Kidney (tissue), 13 donors: ENCODE measurements at regions not wholly inside any gene's neighbourhood (a gene's known extent, or its start where the extent isn't known, plus 50 kb on each side); places are given as distances from the start of the nearest gene placed in this dataset.

Source experiments
- DNase-seq, 5 donors: peaks; one replicate each; pipeline ENCODE4 v3.0.0-alpha.2; 2013 to 2020
- FAIRE-seq: peaks from 2 replicates; lab custom pipeline; 2012; peaks lifted over from hg19 to GRCh38; lab: Jason Lieb, UNC
- H3K27ac ChIP-seq, 2 donors: one replicate each; pipeline ENCODE4 v1.7.0; 2013; ENCODE audit warnings: low read depth in 2 of 2, low read length in 2 of 2, inconsistent platforms in 1 of 2
- H3K27me3 ChIP-seq: one replicate; pipeline ENCODE4 v1.7.1; 2013; ENCODE audit warnings: low read length, inconsistent platforms; ENCODE audit not compliant: control insufficient read depth, insufficient read depth
- H3K36me3 ChIP-seq, 3 donors: one replicate each; pipeline versions ENCODE4 v1.7.0 to v1.7.1; 2013; ENCODE audit warnings: low read length in 3 of 3, control low read depth in 1 of 3, inconsistent platforms in 1 of 3; ENCODE audit not compliant: insufficient read depth in 3 of 3, control insufficient read depth in 2 of 3
- H3K4me1 ChIP-seq, 3 donors: one replicate each; pipeline versions ENCODE4 v1.7.0 to v1.7.1; 2013; ENCODE audit warnings: low read length in 3 of 3, inconsistent platforms in 1 of 3, low read depth in 1 of 3; ENCODE audit not compliant: control insufficient read depth in 2 of 3, insufficient read depth in 2 of 3
- H3K4me3 ChIP-seq, 3 donors: one replicate each; pipeline versions ENCODE4 v1.7.0 to v1.8.1; 2013; ENCODE audit warnings: low read length in 3 of 3, control low read depth in 1 of 3, inconsistent platforms in 1 of 3
- H3K9ac ChIP-seq, 3 donors: one replicate each; pipeline versions ENCODE4 v1.7.0 to v1.7.1; 2013; ENCODE audit warnings: low read length in 3 of 3, control low read depth in 1 of 3, inconsistent platforms in 1 of 3
- H3K9me3 ChIP-seq, 3 donors: one replicate each; pipeline versions ENCODE4 v1.7.0 to v1.7.1; 2013; ENCODE audit warnings: low read length in 3 of 3, control low read depth in 1 of 3, inconsistent platforms in 1 of 3; ENCODE audit not compliant: control insufficient read depth in 2 of 3, insufficient read depth in 1 of 3
- intact Hi-C: fragments of 100-400 bp; cut with DNase I; formaldehyde crosslinking; loops from one replicate; pipeline ENCODE4 v1.11.1; 2022
- TF ChIP-seq, protein P1 (sequence below): IDR thresholded peaks from 3 replicates; pipeline ENCODE4 v1.5.1; 2012; ENCODE audit warnings: mild to moderate bottlenecking, moderate library complexity, borderline replicate concordance; ENCODE audit not compliant: insufficient read depth; ENCODE audit errors: extremely low read depth
- donor health status: control.
- donor health status: control.
- donor health status: control.
- donor health status: control.
- donor health status: control.
- donor health status: DM: yes; HTN: yes; CAD: no.
- donor health status: Normal renal cell carcinoma (clear cell type).

DNA sequence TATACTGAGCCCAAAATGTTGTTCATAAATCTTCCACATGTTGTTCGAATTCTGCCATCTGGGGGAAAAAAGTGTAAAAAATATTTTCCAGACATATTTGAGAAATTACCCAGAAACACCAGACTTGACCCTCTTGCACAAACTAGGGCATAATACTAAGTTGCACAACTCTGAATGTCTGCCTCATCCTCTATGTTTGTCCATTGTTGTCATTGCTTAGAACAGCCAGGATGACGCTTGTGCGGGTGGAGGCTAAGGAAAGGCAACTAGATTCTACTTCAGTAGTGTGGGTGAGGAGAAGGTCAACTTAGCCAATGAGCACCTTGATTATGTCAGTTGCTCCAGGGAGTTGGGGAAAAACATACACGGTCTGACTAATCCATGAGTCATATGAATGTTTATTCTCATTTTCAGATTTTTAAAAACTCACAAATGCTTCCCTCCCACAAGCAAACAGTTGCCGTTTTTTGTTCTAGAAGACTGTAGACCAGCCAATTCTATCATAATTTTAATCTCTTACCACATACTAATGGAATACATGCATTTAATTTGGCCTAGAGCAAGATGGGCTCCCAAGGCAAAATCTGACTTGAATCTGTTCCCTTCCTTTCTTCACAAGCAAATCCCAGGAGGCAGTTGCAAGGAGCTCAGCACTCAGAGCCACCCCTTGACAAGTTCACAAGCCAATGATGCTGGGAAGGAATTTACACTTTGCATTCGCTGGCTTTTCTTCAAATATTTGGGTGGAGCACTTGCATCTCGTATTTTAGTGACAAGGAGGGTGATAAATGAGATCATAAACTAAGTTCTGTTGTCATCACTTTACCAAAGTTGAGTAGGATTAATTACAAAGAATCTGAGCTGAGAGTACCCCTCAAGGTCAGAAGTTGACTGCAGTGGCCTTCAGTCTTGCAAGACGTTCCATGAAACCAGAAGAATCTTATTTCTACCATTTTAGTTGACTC is 163.2 kb upstream of the TWIST2 start:
- FAIRE-seq, result no peak
- no peak overlapping the region for H3K9ac ChIP-seq
- intact Hi-C loops, result no loop called here
- no peak overlapping the region for H3K27ac ChIP-seq
- no peaks in the 10 kb centered on the region for H3K4me1 ChIP-seq
- no peak overlapping the region for H3K4me3 ChIP-seq
- no peaks in the 10 kb centered on the region for H3K9me3 ChIP-seq
- DNase-seq, result peak in 2 of 5 donors; percentile 26 to 34
- no peaks in the 10 kb centered on the region for H3K27me3 ChIP-seq
- H3K36me3 ChIP-seq, result no peaks in the 10 kb centered on the region
- TF ChIP-seq, protein P1, sequence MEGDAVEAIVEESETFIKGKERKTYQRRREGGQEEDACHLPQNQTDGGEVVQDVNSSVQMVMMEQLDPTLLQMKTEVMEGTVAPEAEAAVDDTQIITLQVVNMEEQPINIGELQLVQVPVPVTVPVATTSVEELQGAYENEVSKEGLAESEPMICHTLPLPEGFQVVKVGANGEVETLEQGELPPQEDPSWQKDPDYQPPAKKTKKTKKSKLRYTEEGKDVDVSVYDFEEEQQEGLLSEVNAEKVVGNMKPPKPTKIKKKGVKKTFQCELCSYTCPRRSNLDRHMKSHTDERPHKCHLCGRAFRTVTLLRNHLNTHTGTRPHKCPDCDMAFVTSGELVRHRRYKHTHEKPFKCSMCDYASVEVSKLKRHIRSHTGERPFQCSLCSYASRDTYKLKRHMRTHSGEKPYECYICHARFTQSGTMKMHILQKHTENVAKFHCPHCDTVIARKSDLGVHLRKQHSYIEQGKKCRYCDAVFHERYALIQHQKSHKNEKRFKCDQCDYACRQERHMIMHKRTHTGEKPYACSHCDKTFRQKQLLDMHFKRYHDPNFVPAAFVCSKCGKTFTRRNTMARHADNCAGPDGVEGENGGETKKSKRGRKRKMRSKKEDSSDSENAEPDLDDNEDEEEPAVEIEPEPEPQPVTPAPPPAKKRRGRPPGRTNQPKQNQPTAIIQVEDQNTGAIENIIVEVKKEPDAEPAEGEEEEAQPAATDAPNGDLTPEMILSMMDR, result no peak

DNA sequence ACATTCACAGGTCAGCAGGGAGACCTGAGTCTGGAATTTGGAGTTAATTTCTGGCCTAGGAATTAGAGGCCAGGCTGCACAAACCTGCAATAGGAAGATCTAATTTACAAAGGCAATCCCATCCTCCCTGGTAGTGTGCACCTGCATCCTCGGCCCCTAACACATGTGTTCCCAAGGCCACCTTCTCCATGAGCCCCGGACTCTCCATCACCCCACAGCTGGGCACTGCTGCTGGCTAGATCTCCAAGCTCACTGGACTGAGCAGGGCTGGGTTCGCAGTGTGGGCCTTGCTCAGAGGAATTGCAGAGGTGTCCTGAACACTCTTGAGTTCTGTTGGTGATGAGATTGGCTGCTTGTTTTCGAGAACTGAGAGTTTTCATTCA is 162.6 kb upstream of the TWIST2 start:
- H3K27me3 ChIP-seq, result no peaks in the 10 kb centered on the region
- no peaks in the 10 kb centered on the region for H3K9me3 ChIP-seq
- no peak overlapping the region for H3K9ac ChIP-seq
- no peak for DNase-seq
- no peak for FAIRE-seq
- TF ChIP-seq, protein P1, result no peak
- H3K4me3 ChIP-seq, result no peak overlapping the region
- no peak overlapping the region for H3K27ac ChIP-seq
- no peaks in the 10 kb centered on the region for H3K36me3 ChIP-seq
- H3K4me1 ChIP-seq, result no peaks in the 10 kb centered on the region
- intact Hi-C loops, result no loop called here

DNA sequence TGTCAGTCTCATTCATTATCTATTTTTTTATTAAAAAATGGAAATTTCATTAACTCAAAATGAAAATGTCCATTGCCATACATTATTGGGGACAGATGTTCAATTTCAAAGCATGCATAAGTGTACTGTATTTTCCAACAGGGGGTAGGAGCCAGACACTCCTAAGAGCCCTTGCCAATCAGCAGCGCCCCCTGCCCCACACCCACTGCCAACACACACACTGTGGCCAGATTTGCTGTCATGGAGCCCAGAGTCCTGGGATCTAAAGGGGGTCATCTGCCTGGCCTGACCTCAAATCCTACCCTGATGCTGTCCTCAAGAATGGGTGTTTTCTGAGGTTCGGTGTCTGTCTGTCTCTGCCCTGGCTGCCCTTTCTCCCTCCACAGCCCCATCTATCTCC is 162.2 kb upstream of the TWIST2 start:
- Histone ChIP-seq H3K27me3 (no peaks in the 10 kb centered on the region), H3K9ac (no peak overlapping the region), H3K36me3 (no peaks in the 10 kb centered on the region), H3K27ac (no peak overlapping the region), H3K4me1 (no peaks in the 10 kb centered on the region), H3K4me3 (no peak overlapping the region), H3K9me3 (no peaks in the 10 kb centered on the region)
- TF ChIP-seq, protein P1, result no peak
- intact Hi-C loops, result no loop called here
- DNase-seq, result no peak
- FAIRE-seq, result no peak
